HEK293T (cell line): ENCODE measurements at regions not wholly inside any gene's neighbourhood (a gene's known extent, or its start where the extent isn't known, plus 50 kb on each side); places are given as distances from the start of the nearest gene placed in this dataset.

ENCODE experiments used
- ARNT ChIP-seq: fragments of 450-650 bp; IDR thresholded peaks from 2 replicates; pipeline ENCODE4 v1.6.1; 2017; ENCODE audit warnings: mild to moderate bottlenecking
- ELF4 ChIP-seq: fragments of 450-650 bp; IDR thresholded peaks from 2 replicates; pipeline ENCODE4 v1.6.1; 2017; ENCODE audit warnings: antibody characterized with exemption
- FOXA1 ChIP-seq: fragments of 450-650 bp; IDR thresholded peaks from 2 replicates; pipeline ENCODE4 v1.6.1; 2016; ENCODE audit warnings: mild to moderate bottlenecking
- FOXK2 ChIP-seq: fragments of 450-650 bp; IDR thresholded peaks from 2 replicates; pipeline ENCODE4 v1.6.1; 2016; ENCODE audit warnings: mild to moderate bottlenecking
- FOXM1 ChIP-seq: fragments of 450-650 bp; IDR thresholded peaks from 2 replicates; pipeline ENCODE4 v1.6.1; 2017; ENCODE audit warnings: mild to moderate bottlenecking, borderline replicate concordance
- HDGF ChIP-seq: fragments of 450-650 bp; IDR thresholded peaks from 2 replicates; pipeline ENCODE4 v1.6.1; 2017; ENCODE audit warnings: antibody characterized with exemption, borderline replicate concordance
- SP1 ChIP-seq: fragments of 450-650 bp; IDR thresholded peaks from 2 replicates; pipeline ENCODE4 v1.6.1; 2017

DNA sequence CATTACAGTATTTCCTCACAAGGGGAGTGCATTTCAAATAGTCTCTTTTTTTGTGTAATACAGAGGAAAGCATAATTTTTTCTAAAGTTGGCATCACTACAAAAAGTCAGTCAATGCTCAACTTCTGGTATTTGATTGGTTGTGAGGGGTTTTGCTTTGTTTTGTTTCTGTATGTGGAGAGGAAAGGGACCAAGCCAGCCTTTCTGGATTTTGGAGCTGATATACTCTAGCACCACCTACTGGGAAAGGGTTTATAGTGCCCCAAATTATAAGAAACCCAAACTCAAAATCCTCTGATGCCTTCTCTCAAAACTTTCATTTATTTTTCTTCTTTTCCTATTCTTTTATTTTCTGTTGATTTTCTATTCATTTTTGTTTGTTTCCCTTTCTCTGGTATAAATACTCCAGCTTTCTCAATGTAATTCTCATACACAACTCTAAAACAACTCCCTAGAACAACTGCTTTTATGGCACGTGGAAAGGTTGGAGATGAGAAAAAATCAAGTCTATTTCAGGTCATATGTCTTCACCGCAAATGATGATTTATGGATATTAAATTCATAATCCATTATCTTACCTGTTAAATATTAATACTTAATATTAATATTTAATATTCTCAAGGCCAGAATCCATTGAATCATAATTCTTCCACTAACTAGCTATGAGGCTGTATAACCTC lies 69.5 kb upstream of the ANXA1 start:
- TF ChIP-seq ARNT (no peak), SP1 (no peak), HDGF (no peak), FOXK2 (no peak), FOXM1 (no peak), ELF4 (no peak), FOXA1 (no peak)
